ENCODE measurements at regions not wholly inside any gene's neighbourhood (a gene's known extent, or its start where the extent isn't known, plus 50 kb on each side); places are given as distances from the start of the nearest gene placed in this dataset.

- no peak for TF ChIP-seq POLR2A (IDR thresholded peaks at IDR 0.05)
- TF ChIP-seq CTCF (IDR thresholded peaks at IDR 0.05) = no peak
Measured at GRCh38 chr12:131642771-131643170, 68.1 kb upstream of the SFSWAP start.

Measured in lower leg skin (tissue), 3 donors.